ENCODE measurements at regions not wholly inside any gene's neighbourhood (a gene's known extent, or its start where the extent isn't known, plus 50 kb on each side); places are given as distances from the start of the nearest gene placed in this dataset.
A peak's percentile ranks its signal among the peaks of the same experiment; 100 is the strongest.
"Not testable (repeated sequence)": the region's sequence is repeated elsewhere in the genome, so short reads cannot be mapped to it uniquely, and the experiment has no call there.

GRCh38 chr3:177804032-177804431 is 606.8 kb upstream of the TBL1XR1 start:
- DNase-seq (ENCODE audit: low spot score): no peak
- TF ChIP-seq CTCF (IDR thresholded peaks at IDR 0.05; ENCODE audit: extremely low read depth, insufficient read depth, missing control alignments): no peak
- in situ Hi-C loops (cut with MboI; ENCODE audit: low pct_unique_long_range_greater_than_20kb, low sequenced_read_pairs, unreplicated experiment): no loop called here

- in situ Hi-C loops (cut with MboI; ENCODE audit: low pct_unique_long_range_greater_than_20kb, low sequenced_read_pairs, unreplicated experiment): no loop called here
- TF ChIP-seq CTCF (IDR thresholded peaks at IDR 0.05; ENCODE audit: extremely low read depth, insufficient read depth, missing control alignments): no peak
- no peak for DNase-seq (ENCODE audit: low spot score)
Measured at GRCh38 chr3:177804646-177805045, 607.4 kb upstream of the TBL1XR1 start.

GRCh38 chr3:177807150-177807875 is 610.0 kb upstream of the TBL1XR1 start:
- in situ Hi-C loops (cut with MboI; ENCODE audit: low pct_unique_long_range_greater_than_20kb, low sequenced_read_pairs, unreplicated experiment): no loop called here
- TF ChIP-seq CTCF (IDR thresholded peaks at IDR 0.05; ENCODE audit: extremely low read depth, insufficient read depth, missing control alignments): no peak

GRCh38 chr3:177808928-177809478 is 611.7 kb upstream of the TBL1XR1 start:
- in situ Hi-C loops (cut with MboI; ENCODE audit: low pct_unique_long_range_greater_than_20kb, low sequenced_read_pairs, unreplicated experiment): not testable (repeated sequence)

More at GRCh38 chr3:177807150-177807875, 610.0 kb upstream of the TBL1XR1 start:
- no peak for DNase-seq (ENCODE audit: low spot score)

GRCh38 chr3:177810162-177810623 is 612.9 kb upstream of the TBL1XR1 start:
- in situ Hi-C loops (cut with MboI; ENCODE audit: low pct_unique_long_range_greater_than_20kb, low sequenced_read_pairs, unreplicated experiment): no loop called here
- no peak for TF ChIP-seq CTCF (IDR thresholded peaks at IDR 0.05; ENCODE audit: extremely low read depth, insufficient read depth, missing control alignments)
- DNase-seq (ENCODE audit: low spot score): no peak

More at GRCh38 chr3:177808928-177809478, 611.7 kb upstream of the TBL1XR1 start:
- DNase-seq (ENCODE audit: low spot score): not testable (repeated sequence)

GRCh38 chr3:177811112-177811511 is 613.8 kb upstream of the TBL1XR1 start:
- DNase-seq (ENCODE audit: low spot score): peak; percentile 28
- TF ChIP-seq CTCF (IDR thresholded peaks at IDR 0.05; ENCODE audit: extremely low read depth, insufficient read depth, missing control alignments): no peak
- in situ Hi-C loops (cut with MboI; ENCODE audit: low pct_unique_long_range_greater_than_20kb, low sequenced_read_pairs, unreplicated experiment): no loop called here

GRCh38 chr3:177811835-177812234 is 614.6 kb upstream of the TBL1XR1 start:
- DNase-seq (ENCODE audit: low spot score): no peak
- TF ChIP-seq CTCF (IDR thresholded peaks at IDR 0.05; ENCODE audit: extremely low read depth, insufficient read depth, missing control alignments): no peak
- in situ Hi-C loops (cut with MboI; ENCODE audit: low pct_unique_long_range_greater_than_20kb, low sequenced_read_pairs, unreplicated experiment): no loop called here
